OCI-LY3 (cell line): ENCODE measurements at regions not wholly inside any gene's neighbourhood (a gene's known extent, or its start where the extent isn't known, plus 50 kb on each side); places are given as distances from the start of the nearest gene placed in this dataset.
"Not testable (repeated sequence)": the region's sequence is repeated elsewhere in the genome, so short reads cannot be mapped to it uniquely, and the experiment has no call there.

Experiments
- H2AFZ ChIP-seq: fragments of 200-600, 300-600 bp; shearing (Covaris generic); 2 replicates; pipeline ENCODE4 v1.6.0; 2014; ENCODE audit warnings: antibody characterized with exemption, low read depth, low read length
- H3K27ac ChIP-seq: fragments of 200-600, 300-600 bp; sonication (generic); 2 replicates; pipeline ENCODE4 v1.5.1; 2014; ENCODE audit warnings: mild to moderate bottlenecking, low read length, moderate library complexity, mixed read lengths
- H3K27me3 ChIP-seq: fragments of 200-600, 300-600 bp; sonication (generic); 2 replicates; pipeline ENCODE4 v1.6.1; 2014; ENCODE audit warnings: low read depth, low read length, mixed read lengths
- H3K36me3 ChIP-seq: fragments of 200-600, 300-600 bp; sonication (generic); replicated peaks from 2 replicates; pipeline ENCODE3; 2014; ENCODE audit warnings: low read depth, low read length, mixed read lengths
- H3K4me1 ChIP-seq: fragments of 300-600, 200-600 bp; sonication (generic); 2 replicates; pipeline ENCODE4 v1.6.1; 2014; ENCODE audit warnings: low read length, mixed read lengths
- H3K4me2 ChIP-seq: fragments of 200-600, 300-600 bp; sonication (generic); 2 replicates; pipeline ENCODE4 v1.6.1; 2014; ENCODE audit warnings: low read length, mixed read lengths
- H3K4me3 ChIP-seq: fragments of 300-600, 200-600 bp; sonication (generic); 2 replicates; pipeline ENCODE4 v1.5.1; 2014; ENCODE audit warnings: antibody characterized with exemption, mild to moderate bottlenecking, low read length, moderate library complexity
- H3K79me2 ChIP-seq: fragments of 300-600, 200-600 bp; shearing (Covaris generic); 2 replicates; pipeline ENCODE4 v1.6.1; 2014; ENCODE audit warnings: mild to moderate bottlenecking, low read length, mixed read lengths
- H3K9ac ChIP-seq: fragments of 300-600, 200-600 bp; shearing (Covaris generic); 2 replicates; pipeline ENCODE4 v1.6.0; 2014; ENCODE audit warnings: mild to moderate bottlenecking, low read length, moderate library complexity
- H3K9me3 ChIP-seq: fragments of 200-600, 300-600 bp; shearing (Covaris generic); 2 replicates; pipeline ENCODE4 v1.6.1; 2014; ENCODE audit warnings: low read length, mixed read lengths; ENCODE audit not compliant: insufficient read depth
- H4K20me1 ChIP-seq: fragments of 200-600, 300-600 bp; sonication (generic); 2 replicates; pipeline ENCODE4 v1.6.1; 2016; ENCODE audit warnings: low read length, mixed read lengths; ENCODE audit not compliant: insufficient read depth
- CTCF ChIP-seq: fragments of 200-600, 300-600 bp; sonication (generic); IDR thresholded peaks from 2 replicates; pipeline ENCODE4 v1.5.1; 2014; ENCODE audit warnings: antibody characterized with exemption, low read length, low read depth
- EZH2phosphoT487 ChIP-seq: fragments of 200-600 bp; shearing (Covaris generic); IDR thresholded peaks from 2 replicates; pipeline ENCODE4 v1.6.1; 2018; ENCODE audit warnings: antibody characterized with exemption, mixed run types, low read depth

- no peaks in the 10 kb centered on the region for H3K79me2 ChIP-seq
- H3K27ac ChIP-seq: no peak overlapping the region
- H4K20me1 ChIP-seq: no peaks in the 10 kb centered on the region
- no peak for TF ChIP-seq EZH2phosphoT487
- no peak for TF ChIP-seq CTCF
- peaks cover 2% of the 10 kb centered on the region; the same call in 1 of the 2 replicates for H3K4me1 ChIP-seq
- H3K4me2 ChIP-seq: no peak overlapping the region
- H3K4me3 ChIP-seq: no peak overlapping the region
- H3K9me3 ChIP-seq: no peaks in the 10 kb centered on the region
- H3K9ac ChIP-seq: no peak overlapping the region
- no peaks in the 10 kb centered on the region for H3K27me3 ChIP-seq
- no peak overlapping the region for H2AFZ ChIP-seq
- no peaks in the 10 kb centered on the region for H3K36me3 ChIP-seq
These were observed 53.4 kb upstream of the SNAPC3 start for GRCh38 chr9:15369238-15369637.

GRCh38 chr9:15364975-15365553, 57.6 kb upstream of the SNAPC3 start:
- not testable (repeated sequence) for H3K4me3 ChIP-seq, H3K27ac ChIP-seq, H3K4me1 ChIP-seq, H3K27me3 ChIP-seq, H3K79me2 ChIP-seq, H3K9ac ChIP-seq, H3K4me2 ChIP-seq, H3K9me3 ChIP-seq, H2AFZ ChIP-seq, H4K20me1 ChIP-seq, H3K36me3 ChIP-seq

- Histone ChIP-seq H3K27ac (no peak overlapping the region), H3K79me2 (no peaks in the 10 kb centered on the region), H3K4me3 (no peak overlapping the region), H3K27me3 (no peaks in the 10 kb centered on the region), H3K9ac (no peak overlapping the region), H4K20me1 (no peaks in the 10 kb centered on the region), H3K9me3 (no peaks in the 10 kb centered on the region), H3K4me1 (peaks cover 6% of the 10 kb centered on the region), H3K4me2 (no peak overlapping the region), H2AFZ (no peak overlapping the region), H3K36me3 (no peaks in the 10 kb centered on the region)
- no peak for TF ChIP-seq CTCF
- TF ChIP-seq EZH2phosphoT487: no peak
These were observed 54.7 kb upstream of the TTC39B start for GRCh38 chr9:15361737-15362136.

DNA sequence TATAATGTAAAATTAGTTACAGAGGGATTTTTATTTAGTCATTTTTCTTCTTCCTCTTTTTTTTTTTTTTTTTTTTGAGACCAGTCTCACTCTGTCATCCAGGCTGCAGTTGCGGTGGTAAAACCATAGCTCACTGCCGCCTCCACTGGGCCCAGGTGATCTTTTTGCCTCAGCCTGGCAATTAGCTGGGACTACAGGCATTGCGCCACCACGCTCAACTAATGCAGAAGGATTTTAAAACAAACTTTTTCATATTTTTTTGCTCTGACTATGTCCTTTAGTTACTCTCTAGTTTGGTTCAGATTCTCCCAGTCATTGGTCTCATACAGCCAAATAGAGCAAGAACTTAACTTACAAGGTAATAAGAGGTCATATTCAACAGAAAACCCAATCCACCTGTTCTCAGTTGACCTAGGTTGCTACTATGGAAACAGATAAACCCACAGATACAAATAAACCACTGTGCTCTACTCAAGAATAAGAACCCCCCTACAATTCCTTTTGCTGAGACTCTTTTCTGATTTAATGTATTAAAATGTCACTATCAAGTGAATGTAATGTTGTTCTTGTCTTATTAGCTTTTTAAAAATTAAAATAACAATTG, 50.1 kb upstream of the TTC39B start:
- no peaks in the 10 kb centered on the region for H3K79me2 ChIP-seq
- no peaks in the 10 kb centered on the region for H3K9me3 ChIP-seq
- H3K4me2 ChIP-seq: 0 out of 2 replicates have a peak overlapping the region, but pooled peaks have one; percentile 11
- H3K4me3 ChIP-seq: no peak overlapping the region
- peaks cover 8% of the 10 kb centered on the region for H3K4me1 ChIP-seq
- no peak overlapping the region for H3K27ac ChIP-seq
- no peak overlapping the region for H2AFZ ChIP-seq
- H3K36me3 ChIP-seq: no peaks in the 10 kb centered on the region
- no peaks in the 10 kb centered on the region for H4K20me1 ChIP-seq
- H3K9ac ChIP-seq: no peak overlapping the region
- H3K27me3 ChIP-seq: no peaks in the 10 kb centered on the region
- TF ChIP-seq CTCF (peak; percentile 44), EZH2phosphoT487 (no peak)
